GM12892 (cell line): ENCODE measurements at regions not wholly inside any gene's neighbourhood (a gene's known extent, or its start where the extent isn't known, plus 50 kb on each side); places are given as distances from the start of the nearest gene placed in this dataset.

Experiments
- POLR2A ChIP-seq: IDR thresholded peaks from 2 replicates; pipeline ENCODE4 v1.6.1; 2011; ENCODE audit warnings: low read depth, low read length, control low read depth
- TAF1 ChIP-seq: IDR thresholded peaks from 2 replicates; pipeline ENCODE4 v1.6.1; 2011; ENCODE audit warnings: low read depth, mild to moderate bottlenecking, control low read depth, low read length, borderline replicate concordance

GRCh38 chr11:106399076-106399511 lies 321.6 kb downstream of the AASDHPPT start:
- TF ChIP-seq TAF1 (no peak), POLR2A (no peak)
